CD14-positive monocyte (primary cell): ENCODE measurements at regions not wholly inside any gene's neighbourhood (a gene's known extent, or its start where the extent isn't known, plus 50 kb on each side); places are given as distances from the start of the nearest gene placed in this dataset.

Experiments
- DNase-seq, 3 donors: peaks; one replicate each; pipeline ENCODE4 v3.0.0-alpha.2; 2011 to 2022
- H2AFZ ChIP-seq: 2 replicates; pipeline ENCODE4 v1.6.0; 2012; ENCODE audit warnings: mild to moderate bottlenecking, low read depth, low read length, inconsistent platforms; ENCODE audit not compliant: insufficient read depth, poor library complexity, severe bottlenecking
- H3K27ac ChIP-seq, 2 donors: 1 replicate in 1 of 2; 2 replicates in 1 of 2; pipeline ENCODE4 v1.5.1; 2012 to 2013; ENCODE audit warnings: low read length in 2 of 2, control low read depth in 1 of 2, inconsistent platforms in 1 of 2, low read depth in 1 of 2, mild to moderate bottlenecking in 1 of 2
- H3K27me3 ChIP-seq, 2 donors: one replicate each; pipeline versions ENCODE4 v1.6.0 to v1.6.1; 2011 to 2013; ENCODE audit warnings: low read length in 2 of 2; ENCODE audit not compliant: control insufficient read depth in 2 of 2, insufficient read depth in 2 of 2
- H3K36me3 ChIP-seq, 2 donors: replicated peaks in 1 of 2; 1 replicate in 1 of 2; 2 replicates in 1 of 2; pipeline versions ENCODE4 v1.5.1 to v1.6.1; 2012 to 2013; ENCODE audit warnings: low read length in 2 of 2, control low read depth in 1 of 2, inconsistent platforms in 1 of 2, mild to moderate bottlenecking in 1 of 2; ENCODE audit not compliant: insufficient read depth in 2 of 2, control insufficient read depth in 1 of 2
- H3K4me1 ChIP-seq, 2 donors: 1 replicate in 1 of 2; 2 replicates in 1 of 2; pipeline versions ENCODE4 v1.5.1 to v1.6.1; 2012 to 2013; ENCODE audit warnings: low read length in 2 of 2, control low read depth in 1 of 2, inconsistent platforms in 1 of 2, mild to moderate bottlenecking in 1 of 2, moderate library complexity in 1 of 2; ENCODE audit not compliant: insufficient read depth in 2 of 2, control insufficient read depth in 1 of 2
- H3K4me2 ChIP-seq: replicated peaks from 2 replicates; pipeline ENCODE3; 2012; ENCODE audit warnings: low read length, moderate library complexity, mild to moderate bottlenecking; ENCODE audit not compliant: poor library complexity, severe bottlenecking; ENCODE audit errors: extremely low read depth
- H3K4me3 ChIP-seq, 3 experiments: fragments of 200-600 bp in 1 of 3; sonication (generic) in 1 of 3; replicated peaks in 1 of 3; 1 replicate in 2 of 3; 2 replicates in 1 of 3; pipeline ENCODE4 v1.5.1; 2011 to 2013; ENCODE audit warnings: low read length in 3 of 3, mild to moderate bottlenecking in 3 of 3, control low read depth in 2 of 3, low read depth in 2 of 3, inconsistent platforms in 1 of 3, moderate library complexity in 1 of 3
- H3K79me2 ChIP-seq: 2 replicates; pipeline ENCODE4 v1.6.0; 2012; ENCODE audit warnings: mild to moderate bottlenecking, control low read depth, inconsistent platforms, low read length, moderate library complexity; ENCODE audit not compliant: insufficient read depth
- H3K9ac ChIP-seq: 2 replicates; pipeline ENCODE4 v1.6.0; 2017; ENCODE audit warnings: low read length, mild to moderate bottlenecking; ENCODE audit not compliant: insufficient read depth, poor library complexity, severe bottlenecking
- H3K9me3 ChIP-seq, 2 donors: replicated peaks in 1 of 2; 1 replicate in 1 of 2; 2 replicates in 1 of 2; pipeline versions ENCODE4 v1.5.1 to v1.6.1; 2012 to 2013; ENCODE audit warnings: low read length in 2 of 2, control low read depth in 1 of 2; ENCODE audit not compliant: control insufficient read depth in 1 of 2, insufficient read depth in 1 of 2
- H4K20me1 ChIP-seq: 2 replicates; pipeline ENCODE4 v1.6.0; 2012; ENCODE audit warnings: mild to moderate bottlenecking, low read length, control low read depth, moderate library complexity; ENCODE audit not compliant: insufficient read depth
- H3K27ac Mint-ChIP-seq, 7 donors: one replicate each; pipeline ENCODE4 v1.8.0; 2020; ENCODE audit warnings: mild to moderate bottlenecking in 7 of 7, mixed read lengths in 7 of 7, moderate library complexity in 6 of 7, inconsistent platforms in 2 of 7
- H3K27me3 Mint-ChIP-seq, 3 donors: one replicate each; pipeline ENCODE4 v1.8.0; 2021 to 2022; ENCODE audit warnings: low read depth in 3 of 3, mild to moderate bottlenecking in 3 of 3, mixed read lengths in 3 of 3, moderate library complexity in 3 of 3, inconsistent platforms in 1 of 3
- H3K36me3 Mint-ChIP-seq, 2 donors: one replicate each; pipeline ENCODE4 v1.8.0; 2020; ENCODE audit warnings: mixed read lengths in 2 of 2, inconsistent platforms in 1 of 2, mild to moderate bottlenecking in 1 of 2
- H3K4me1 Mint-ChIP-seq: one replicate; pipeline ENCODE4 v1.8.0; 2020; ENCODE audit warnings: mild to moderate bottlenecking, mixed read lengths
- H3K4me3 Mint-ChIP-seq, 2 donors: one replicate each; pipeline ENCODE4 v1.8.0; 2020; ENCODE audit warnings: mild to moderate bottlenecking in 2 of 2, mixed read lengths in 2 of 2, moderate library complexity in 1 of 2
- H3K9me3 Mint-ChIP-seq, 7 donors: one replicate each; pipeline ENCODE4 v1.8.0; 2020 to 2022; ENCODE audit warnings: mixed read lengths in 7 of 7, mild to moderate bottlenecking in 6 of 7, moderate library complexity in 6 of 7, inconsistent platforms in 2 of 7
- CTCF ChIP-seq: fragments of 200-600 bp; IDR thresholded peaks from one replicate; pipeline ENCODE4 v1.8.0; 2022; ENCODE audit warnings: antibody characterized with exemption, mild to moderate bottlenecking
- WGBS: methylation state at CpG from one replicate; pipeline ENCODE4 v1.1.5; 2013; ENCODE audit warnings: missing lambda C conversion rate; ENCODE audit not compliant: insufficient coverage; 5-methylcytosine and 5-hydroxymethylcytosine counted together
- intact Hi-C, 2 donors: fragments of 100-400 bp; cut with micrococcal nuclease; formaldehyde crosslinking; loops; one replicate each; pipeline versions ENCODE4 v1.15.0 to v1.15.1; 2023

GRCh38 chr11:29231991-29232390 lies 784.8 kb downstream of the KCNA4 start:
- H3K9ac ChIP-seq, result no peak overlapping the region
- Mint-ChIP-seq H3K27ac (no peak overlapping the region), H3K4me3 (no peak overlapping the region), H3K36me3 (no peaks in the 10 kb centered on the region), H3K4me1 (no peaks in the 10 kb centered on the region), H3K9me3 (peaks cover 0 to 9% (median 4%) of the 10 kb centered on the region in 7 donors), H3K27me3 (no peaks in the 10 kb centered on the region)
- H3K4me3 ChIP-seq, result no peak overlapping the region
- intact Hi-C loops, result no loop called here
- no peaks in the 10 kb centered on the region for H3K36me3 ChIP-seq
- WGBS, result 100% methylated on average over 1 of the region's 4 CpGs
- no peaks in the 10 kb centered on the region for H3K4me1 ChIP-seq
- H3K27me3 ChIP-seq, result no peaks in the 10 kb centered on the region
- no peak overlapping the region for H3K4me2 ChIP-seq
- no peak overlapping the region for H3K27ac ChIP-seq
- no peak for TF ChIP-seq CTCF
- DNase-seq, result no peak
- no peak overlapping the region for H2AFZ ChIP-seq
- no peaks in the 10 kb centered on the region for H3K9me3 ChIP-seq
- no peaks in the 10 kb centered on the region for H4K20me1 ChIP-seq
- no peaks in the 10 kb centered on the region for H3K79me2 ChIP-seq

GRCh38 chr11:29231586-29231985 lies 785.2 kb downstream of the KCNA4 start:
- Mint-ChIP-seq H3K27ac (peak overlapping the region in 1 of 7 donors; percentile 23), H3K4me3 (no peak overlapping the region), H3K27me3 (no peaks in the 10 kb centered on the region), H3K4me1 (no peaks in the 10 kb centered on the region), H3K36me3 (no peaks in the 10 kb centered on the region), H3K9me3 (peaks cover 0 to 9% (median 4%) of the 10 kb centered on the region in 7 donors)
- no peaks in the 10 kb centered on the region for H4K20me1 ChIP-seq
- H3K4me1 ChIP-seq, result no peaks in the 10 kb centered on the region
- no peaks in the 10 kb centered on the region for H3K36me3 ChIP-seq
- no peak overlapping the region for H3K4me2 ChIP-seq
- intact Hi-C loops, result no loop called here
- no peak overlapping the region for H2AFZ ChIP-seq
- H3K27ac ChIP-seq, result no peak overlapping the region
- TF ChIP-seq CTCF, result no peak
- DNase-seq, result no peak
- WGBS, result no CpG with 5 or more reads among the region's 3 CpGs
- no peak overlapping the region for H3K4me3 ChIP-seq
- no peak overlapping the region for H3K9ac ChIP-seq
- no peaks in the 10 kb centered on the region for H3K9me3 ChIP-seq
- no peaks in the 10 kb centered on the region for H3K27me3 ChIP-seq
- H3K79me2 ChIP-seq, result no peaks in the 10 kb centered on the region
